ENCODE measurements at regions not wholly inside any gene's neighbourhood (a gene's known extent, or its start where the extent isn't known, plus 50 kb on each side); places are given as distances from the start of the nearest gene placed in this dataset.

DNA sequence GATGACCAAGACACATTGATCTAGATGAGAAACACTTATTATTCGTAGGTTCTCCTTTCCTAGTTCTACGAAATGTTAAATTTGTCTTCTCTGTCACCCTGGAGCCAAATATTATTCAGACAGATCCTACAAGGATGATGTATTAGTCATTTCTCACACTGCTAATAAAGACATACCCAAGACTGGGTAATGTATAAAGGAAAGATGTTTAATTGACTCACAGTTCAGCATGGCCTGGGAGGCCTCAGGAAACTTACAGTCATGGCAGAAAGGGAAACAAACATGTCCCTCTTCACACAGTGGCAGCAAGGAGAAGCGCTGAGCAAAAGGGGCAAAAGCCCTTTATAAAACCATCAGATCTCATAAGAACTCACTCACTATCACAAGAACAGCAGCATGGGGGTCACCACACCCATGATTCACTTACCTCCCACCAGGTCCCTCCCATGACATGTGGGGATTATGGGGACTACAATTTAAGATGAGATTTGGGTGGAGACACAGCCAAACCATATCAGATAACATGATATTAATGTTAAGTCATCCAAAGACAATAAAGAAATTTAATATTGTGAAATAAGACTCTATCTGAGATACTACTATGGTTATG lies 1248.8 kb upstream of the SLC10A2 start:
- DNase-seq (ENCODE audit: low read depth) = no peak

DNA sequence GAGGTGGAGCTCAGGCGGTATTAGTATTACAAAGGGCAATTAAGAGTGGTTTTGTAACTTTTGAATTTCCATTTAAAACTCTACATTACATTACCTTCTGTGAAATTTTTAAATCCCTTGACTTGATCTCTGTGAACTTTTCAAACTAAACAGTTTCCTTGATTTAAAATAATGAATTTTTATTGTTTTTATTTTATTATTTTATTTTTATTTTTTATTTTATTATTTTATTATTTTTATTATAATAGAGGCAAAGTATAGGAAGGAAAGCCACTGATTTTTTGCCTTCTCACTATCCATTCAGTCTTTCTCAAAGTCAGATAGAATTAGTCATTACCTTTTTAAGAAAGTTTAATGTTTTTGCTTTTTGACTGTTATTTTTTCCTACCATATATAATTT lies 1248.1 kb upstream of the SLC10A2 start:
- no peak for DNase-seq (ENCODE audit: low read depth)

GRCh38 chr13:104310861-104311260 lies 1244.6 kb upstream of the SLC10A2 start:
- no peak for DNase-seq (ENCODE audit: low read depth)

GRCh38 chr13:104309431-104309830 lies 1243.2 kb upstream of the SLC10A2 start:
- DNase-seq (ENCODE audit: low read depth) = no peak

DNA sequence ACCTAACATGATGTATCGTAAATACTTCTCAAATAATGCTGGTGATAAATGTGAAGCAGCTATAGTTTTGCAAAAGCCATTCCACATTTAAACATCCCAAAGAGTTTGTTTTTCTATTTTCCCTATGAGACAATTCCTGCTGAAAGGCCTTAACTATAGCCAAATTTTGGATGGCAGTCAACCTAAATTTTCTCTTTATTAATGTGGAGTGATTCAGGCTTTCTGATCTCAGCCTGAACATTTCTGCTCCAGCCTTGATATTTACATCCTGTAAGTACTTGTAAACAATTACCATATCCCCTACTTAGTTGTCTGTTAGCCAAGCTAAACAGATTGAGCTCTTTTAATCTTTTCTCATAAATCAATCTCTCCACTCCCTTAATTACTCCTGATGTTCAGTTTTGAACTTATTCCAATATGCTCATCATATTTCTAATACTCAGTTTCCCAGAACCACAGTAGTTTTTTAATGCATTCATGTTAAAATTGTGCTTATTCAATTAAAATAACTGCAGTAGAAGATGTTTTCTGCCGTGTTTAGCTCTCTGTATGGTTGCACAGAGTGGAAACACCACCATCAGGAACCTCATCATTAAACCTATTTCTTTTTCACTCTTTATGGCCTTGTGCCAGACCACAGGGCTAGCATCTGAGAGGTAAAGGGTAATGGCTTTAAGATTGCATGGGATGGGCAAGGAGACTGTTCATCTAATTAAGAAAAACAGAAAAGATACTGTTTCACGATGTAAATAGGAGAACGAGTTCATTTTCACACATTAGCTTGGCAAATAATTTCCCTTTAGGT lies 1235.2 kb upstream of the SLC10A2 start:
- DNase-seq (ENCODE audit: low read depth) = no peak

GRCh38 chr13:104297075-104297474 lies 1230.9 kb upstream of the SLC10A2 start:
- DNase-seq (ENCODE audit: low read depth) = no peak

DNA sequence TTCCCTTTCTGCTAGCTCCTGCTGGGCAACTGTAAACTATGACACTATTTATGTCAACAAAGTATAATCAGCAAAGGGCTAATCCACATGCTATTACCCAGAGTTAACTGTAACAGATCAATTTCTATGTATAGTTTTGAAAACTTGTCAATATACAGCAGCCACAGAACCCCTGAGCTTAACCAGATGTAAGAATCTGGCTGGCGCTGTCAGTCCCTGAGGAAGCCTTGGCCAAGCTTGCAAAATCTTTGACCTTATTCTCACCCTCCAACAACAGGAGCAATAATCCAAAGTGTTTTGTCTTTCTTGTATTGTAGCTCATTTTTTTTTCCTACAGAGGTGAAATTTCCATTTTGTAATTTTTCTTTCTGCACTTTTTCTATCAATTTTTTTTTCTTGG lies 1230.1 kb upstream of the SLC10A2 start:
- DNase-seq (ENCODE audit: low read depth) = no peak

DNA sequence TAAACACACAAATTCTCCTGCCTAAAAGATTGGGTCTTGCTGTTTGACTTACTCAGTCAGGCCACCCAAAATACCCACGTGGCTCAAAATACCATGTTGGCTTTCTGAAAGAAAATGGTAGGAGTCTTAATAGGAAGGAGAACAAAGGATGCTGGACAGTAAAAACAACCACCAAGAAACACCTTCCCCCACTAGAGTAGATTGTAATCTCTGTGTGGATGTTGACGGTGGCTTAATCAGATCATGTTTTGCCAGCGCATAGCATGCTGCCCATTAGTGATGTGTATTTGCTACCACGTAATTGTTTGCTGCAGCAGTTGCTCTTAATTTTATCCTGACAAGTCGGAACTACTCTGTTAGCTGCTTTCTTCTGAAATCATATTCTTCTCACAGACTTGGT lies 1229.3 kb upstream of the SLC10A2 start:
- DNase-seq (ENCODE audit: low read depth) = no peak

DNA sequence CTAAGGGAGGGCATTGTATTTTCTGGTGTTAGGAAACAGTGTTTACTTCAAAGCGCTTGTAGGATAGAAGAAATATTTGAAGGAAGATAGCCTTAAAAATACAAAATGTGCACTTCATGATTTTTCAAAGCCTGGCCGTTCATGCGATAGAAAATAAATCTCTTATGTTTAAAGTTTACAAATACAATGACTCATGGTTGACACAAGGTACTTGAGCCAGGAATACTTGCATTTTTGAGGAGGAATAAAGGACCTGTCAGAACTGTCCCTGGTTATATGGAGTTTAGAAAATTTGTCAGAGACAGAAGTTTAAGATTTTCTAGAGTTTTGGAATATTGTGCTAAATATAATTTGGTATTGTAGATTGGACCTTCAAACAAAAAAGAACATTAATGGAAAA lies 1223.2 kb upstream of the SLC10A2 start:
- no peak for DNase-seq (ENCODE audit: low read depth)

- no peak for DNase-seq (ENCODE audit: low read depth)
Observed at GRCh38 chr13:104288496-104288895, 1222.3 kb upstream of the SLC10A2 start.

DNA sequence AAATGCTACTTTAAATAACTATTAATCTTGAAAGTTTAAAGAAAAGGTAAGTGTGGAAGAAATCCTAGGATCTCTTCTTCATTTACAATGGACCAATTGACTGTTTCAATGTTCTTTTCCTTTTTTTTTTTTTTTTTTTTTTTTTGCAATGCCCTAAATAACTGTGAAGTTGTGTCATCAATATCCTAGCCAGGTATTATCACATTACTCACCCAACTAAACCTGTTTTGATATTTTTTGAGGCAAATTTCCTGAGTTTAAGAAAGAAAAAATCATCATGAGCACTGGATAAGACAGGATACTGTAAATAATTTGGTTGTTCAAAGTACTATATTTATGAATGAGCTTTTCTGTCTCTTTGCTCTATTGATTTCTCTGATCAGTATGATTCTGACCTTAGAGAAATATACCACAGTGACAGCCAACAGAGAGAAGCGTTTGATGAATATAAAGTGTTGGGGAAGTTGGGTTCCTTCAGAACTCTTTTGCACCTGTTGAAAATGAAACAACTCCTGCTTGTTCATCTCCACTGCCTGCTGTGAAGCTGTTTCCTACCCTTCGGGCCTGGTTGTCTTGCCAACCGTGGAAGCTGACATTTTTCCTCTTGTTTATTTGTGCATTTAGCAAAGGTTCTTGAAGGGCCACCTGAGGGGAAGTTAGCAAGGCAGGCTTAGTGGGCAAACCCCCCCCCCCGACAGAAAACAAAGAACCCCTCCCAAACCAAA lies 1220.5 kb upstream of the SLC10A2 start:
- DNase-seq (ENCODE audit: low read depth) = no peak

DNA sequence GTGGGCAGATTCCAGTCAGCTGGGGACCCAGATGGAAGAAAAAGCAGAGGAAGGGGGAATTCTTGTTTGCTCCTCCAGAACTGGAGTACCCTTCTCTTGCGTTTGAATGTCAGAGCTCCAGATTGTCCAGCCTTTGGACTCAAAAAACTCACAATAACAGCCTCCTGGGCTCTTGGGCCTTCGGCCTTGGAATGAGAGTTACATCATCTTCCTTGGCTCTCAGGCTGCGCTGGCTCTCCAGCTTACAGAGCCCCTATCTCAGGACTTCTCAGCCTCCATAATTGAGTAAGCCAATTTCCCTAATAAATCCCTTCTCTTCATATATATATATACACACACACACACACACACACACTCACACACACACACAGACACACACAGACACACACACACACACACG lies 1215.7 kb upstream of the SLC10A2 start:
- DNase-seq (ENCODE audit: low read depth) = no peak

DNA sequence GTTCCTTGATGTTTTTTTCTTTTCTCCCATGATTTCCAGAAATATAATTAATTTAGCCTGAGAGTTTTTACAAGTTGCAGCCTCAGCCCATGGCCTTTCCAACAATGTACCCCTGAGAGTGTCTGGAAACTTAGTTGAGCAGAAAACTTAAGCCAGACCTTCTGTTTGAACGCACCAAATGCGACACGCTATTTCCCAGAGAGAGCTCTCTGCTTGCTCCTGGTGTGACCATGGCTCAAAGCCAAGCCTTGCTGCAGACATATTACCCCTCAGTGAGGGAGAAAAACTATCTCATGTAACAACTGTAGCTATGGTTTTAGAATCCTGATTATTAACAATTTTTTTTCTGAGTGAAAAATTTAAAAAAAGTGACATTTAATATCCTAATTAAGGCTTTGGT lies 1204.5 kb upstream of the SLC10A2 start:
- DNase-seq (ENCODE audit: low read depth) = no peak

- DNase-seq (ENCODE audit: low read depth) = no peak
Observed at GRCh38 chr13:104267206-104267811, 1201.1 kb upstream of the SLC10A2 start.

- no peak for DNase-seq (ENCODE audit: low read depth)
Observed at GRCh38 chr13:104256701-104257100, 1190.5 kb upstream of the SLC10A2 start.

- DNase-seq (ENCODE audit: low read depth) = no peak
Observed at GRCh38 chr13:104253063-104253680, 1187.0 kb upstream of the SLC10A2 start.

DNA sequence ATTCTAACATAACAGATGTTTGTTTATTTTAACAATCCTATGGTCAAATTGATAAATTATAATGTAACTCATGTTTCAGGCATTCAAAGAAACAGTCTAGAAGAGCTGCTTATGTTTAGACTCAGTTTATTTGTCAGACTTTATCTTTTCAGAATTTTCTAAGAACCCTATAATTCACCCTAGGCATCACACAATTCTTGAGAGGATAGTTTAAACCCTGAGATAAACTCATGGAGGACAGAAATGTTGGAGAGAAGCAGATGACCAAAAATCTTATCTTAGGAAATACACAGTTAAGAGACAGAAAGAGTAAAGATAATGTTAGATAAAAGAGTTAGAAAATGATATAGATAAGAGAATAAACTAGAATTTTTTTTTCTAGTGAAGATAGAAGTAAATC lies 1185.7 kb upstream of the SLC10A2 start:
- DNase-seq (ENCODE audit: low read depth) = no peak

DNA sequence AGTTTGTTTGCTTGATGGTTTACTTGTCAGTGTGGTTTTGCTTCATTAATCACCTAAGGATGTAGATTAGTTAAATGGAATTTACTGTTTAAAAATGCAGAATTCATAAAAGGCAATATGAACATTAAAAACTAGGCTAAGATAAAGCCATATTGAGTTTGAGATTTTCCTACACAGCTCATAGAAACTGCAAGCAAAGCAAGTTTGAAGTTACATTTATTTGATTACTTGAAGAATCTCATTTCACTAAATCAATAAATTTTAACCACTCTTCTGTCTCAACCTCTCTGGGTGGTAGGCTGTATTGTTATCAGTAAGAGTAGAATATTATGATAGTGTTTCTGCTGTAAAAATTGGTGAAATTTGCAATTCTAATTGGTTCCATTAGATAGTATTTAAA lies 1180.7 kb upstream of the SLC10A2 start:
- DNase-seq (ENCODE audit: low read depth) = no peak

DNA sequence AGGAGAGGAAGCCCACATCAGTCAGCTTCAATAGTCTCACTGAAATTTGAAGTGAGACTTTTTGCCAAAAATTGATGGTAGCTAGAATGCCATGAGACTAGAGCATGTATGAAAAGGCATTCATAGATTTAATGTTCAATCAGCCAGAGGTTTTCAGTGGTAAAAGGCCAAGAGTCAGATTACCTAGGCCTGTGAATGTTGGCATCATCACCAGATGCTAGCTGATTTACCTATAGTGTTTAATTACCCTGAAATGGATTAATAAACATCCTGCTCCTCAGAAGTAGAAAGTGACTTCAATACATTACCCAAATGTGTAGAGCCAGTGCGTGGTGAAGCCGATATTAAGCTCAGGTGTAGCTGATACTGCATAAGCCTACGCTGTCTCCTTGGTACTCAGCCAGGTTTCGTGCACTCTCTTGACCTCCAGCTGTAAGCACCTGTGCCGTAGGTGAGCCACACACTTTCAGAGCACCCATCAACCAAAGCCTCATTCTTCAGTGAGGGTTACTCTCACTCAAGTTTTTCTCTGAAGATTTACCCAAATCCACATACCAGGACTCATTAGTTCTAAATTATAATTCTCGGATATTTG lies 1140.3 kb upstream of the SLC10A2 start:
- DNase-seq (ENCODE audit: low read depth) = no peak

DNA sequence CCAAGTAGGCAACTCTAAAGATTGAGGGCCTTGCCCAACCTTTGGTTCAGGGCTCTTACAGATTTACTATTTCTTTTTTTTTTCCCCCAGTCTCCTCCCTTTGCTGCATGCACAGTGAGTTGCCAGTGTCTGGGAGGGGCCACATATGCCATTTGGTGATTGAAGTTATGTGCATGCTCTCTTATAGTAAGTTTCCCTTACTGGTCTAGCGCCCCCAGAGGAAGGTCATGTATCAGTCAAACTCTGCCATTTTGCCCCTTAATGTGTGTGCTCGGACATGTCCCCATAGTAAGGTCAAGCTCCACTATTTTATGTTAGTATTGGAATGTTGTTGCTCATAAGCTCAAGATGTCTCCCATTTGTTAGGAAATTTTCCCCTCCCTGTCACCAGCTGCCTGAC lies 1138.0 kb upstream of the SLC10A2 start:
- DNase-seq (ENCODE audit: low read depth) = no peak

DNA sequence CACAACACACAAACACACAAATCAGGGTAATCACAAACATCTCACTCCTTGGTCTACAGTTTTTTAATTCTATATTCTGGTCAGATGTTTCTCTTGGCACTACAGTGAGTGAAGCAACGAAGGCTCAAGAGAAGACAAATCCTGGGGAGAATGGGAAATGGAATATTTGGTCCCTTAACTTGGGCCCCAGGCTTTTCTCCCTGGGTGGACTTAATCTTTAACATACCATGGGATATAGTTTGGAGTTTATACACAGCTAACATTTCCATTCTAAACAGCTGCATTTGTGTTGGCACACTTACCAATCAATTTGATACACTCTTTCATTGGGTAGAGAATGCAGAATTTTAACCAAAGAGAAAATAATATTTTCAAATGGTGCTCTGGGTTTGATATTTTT lies 1132.6 kb upstream of the SLC10A2 start:
- DNase-seq (ENCODE audit: low read depth) = no peak

DNA sequence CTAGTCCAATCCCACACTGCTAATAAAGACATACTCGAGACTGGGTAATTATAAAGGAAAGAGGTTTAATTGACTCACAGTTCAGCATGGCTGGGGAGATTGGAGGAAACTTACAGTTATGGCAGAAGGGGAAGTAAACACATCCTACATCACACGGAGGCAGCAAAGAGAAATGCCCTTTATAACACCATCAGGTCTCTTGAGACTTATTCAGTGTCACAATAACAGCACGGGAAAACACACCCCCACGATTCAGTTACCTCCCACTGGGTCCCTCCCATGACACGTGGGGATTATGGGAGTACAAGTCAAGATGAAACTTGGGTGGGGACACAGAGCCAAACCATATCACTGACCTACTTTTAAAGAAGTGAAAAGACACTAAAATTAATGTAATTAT lies 1130.4 kb upstream of the SLC10A2 start:
- DNase-seq (ENCODE audit: low read depth) = no peak

Data from stimulated activated CD8-positive, alpha-beta memory T cell treated with anti-CD3 and anti-CD28 coated beads, Interleukin-12 subunit alpha, Interleukin-12 subunit beta, amount 100 ng/mL, for 4 hours (primary cell).